ENCODE measurements at regions not wholly inside any gene's neighbourhood (a gene's known extent, or its start where the extent isn't known, plus 50 kb on each side); places are given as distances from the start of the nearest gene placed in this dataset.

DNA sequence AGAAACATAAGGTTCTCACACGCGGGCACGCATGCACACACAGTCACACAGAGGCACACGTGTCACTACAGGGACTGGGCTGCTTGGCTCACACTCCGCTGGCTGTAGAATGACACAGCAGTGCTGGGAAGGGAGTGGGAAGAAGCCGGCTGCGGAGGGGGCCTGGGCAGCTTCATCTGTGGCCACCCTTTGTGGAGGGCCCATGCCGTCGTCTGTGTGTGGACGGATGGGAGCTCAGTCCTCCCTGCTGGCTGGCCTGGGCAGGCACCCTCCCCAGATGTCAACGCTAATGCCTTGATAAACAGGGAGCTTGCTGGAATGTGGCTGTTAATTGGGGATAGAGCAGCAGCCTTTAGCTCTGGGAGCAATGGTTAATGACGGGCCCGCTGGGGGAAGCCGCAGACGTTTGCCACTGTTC lies 621.1 kb downstream of the BCOR start:
- TF ChIP-seq CEBPB (IDR thresholded peaks at IDR 0.05) (no peak), TCF12 (IDR thresholded peaks at IDR 0.05; ENCODE audit: low read depth) (no peak), CREB1 (IDR thresholded peaks at IDR 0.05; ENCODE audit: low read depth) (no peak), ZBTB7A (IDR thresholded peaks at IDR 0.05; ENCODE audit: low read depth) (no peak), NFIC (IDR thresholded peaks at IDR 0.05) (no peak), RAD21 (IDR thresholded peaks at IDR 0.05; ENCODE audit: low read depth) (no peak), TEAD4 (IDR thresholded peaks at IDR 0.05) (no peak), EGR1 (IDR thresholded peaks at IDR 0.05) (no peak), YY1 (IDR thresholded peaks at IDR 0.05; ENCODE audit: low read depth) (no peak)
- TF ChIP-seq, protein P1, sequence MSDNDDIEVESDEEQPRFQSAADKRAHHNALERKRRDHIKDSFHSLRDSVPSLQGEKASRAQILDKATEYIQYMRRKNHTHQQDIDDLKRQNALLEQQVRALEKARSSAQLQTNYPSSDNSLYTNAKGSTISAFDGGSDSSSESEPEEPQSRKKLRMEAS (IDR thresholded peaks at IDR 0.05): no peak
- TF ChIP-seq, protein P2, sequence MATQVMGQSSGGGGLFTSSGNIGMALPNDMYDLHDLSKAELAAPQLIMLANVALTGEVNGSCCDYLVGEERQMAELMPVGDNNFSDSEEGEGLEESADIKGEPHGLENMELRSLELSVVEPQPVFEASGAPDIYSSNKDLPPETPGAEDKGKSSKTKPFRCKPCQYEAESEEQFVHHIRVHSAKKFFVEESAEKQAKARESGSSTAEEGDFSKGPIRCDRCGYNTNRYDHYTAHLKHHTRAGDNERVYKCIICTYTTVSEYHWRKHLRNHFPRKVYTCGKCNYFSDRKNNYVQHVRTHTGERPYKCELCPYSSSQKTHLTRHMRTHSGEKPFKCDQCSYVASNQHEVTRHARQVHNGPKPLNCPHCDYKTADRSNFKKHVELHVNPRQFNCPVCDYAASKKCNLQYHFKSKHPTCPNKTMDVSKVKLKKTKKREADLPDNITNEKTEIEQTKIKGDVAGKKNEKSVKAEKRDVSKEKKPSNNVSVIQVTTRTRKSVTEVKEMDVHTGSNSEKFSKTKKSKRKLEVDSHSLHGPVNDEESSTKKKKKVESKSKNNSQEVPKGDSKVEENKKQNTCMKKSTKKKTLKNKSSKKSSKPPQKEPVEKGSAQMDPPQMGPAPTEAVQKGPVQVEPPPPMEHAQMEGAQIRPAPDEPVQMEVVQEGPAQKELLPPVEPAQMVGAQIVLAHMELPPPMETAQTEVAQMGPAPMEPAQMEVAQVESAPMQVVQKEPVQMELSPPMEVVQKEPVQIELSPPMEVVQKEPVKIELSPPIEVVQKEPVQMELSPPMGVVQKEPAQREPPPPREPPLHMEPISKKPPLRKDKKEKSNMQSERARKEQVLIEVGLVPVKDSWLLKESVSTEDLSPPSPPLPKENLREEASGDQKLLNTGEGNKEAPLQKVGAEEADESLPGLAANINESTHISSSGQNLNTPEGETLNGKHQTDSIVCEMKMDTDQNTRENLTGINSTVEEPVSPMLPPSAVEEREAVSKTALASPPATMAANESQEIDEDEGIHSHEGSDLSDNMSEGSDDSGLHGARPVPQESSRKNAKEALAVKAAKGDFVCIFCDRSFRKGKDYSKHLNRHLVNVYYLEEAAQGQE (IDR thresholded peaks at IDR 0.05; ENCODE audit: low read depth): no peak

DNA sequence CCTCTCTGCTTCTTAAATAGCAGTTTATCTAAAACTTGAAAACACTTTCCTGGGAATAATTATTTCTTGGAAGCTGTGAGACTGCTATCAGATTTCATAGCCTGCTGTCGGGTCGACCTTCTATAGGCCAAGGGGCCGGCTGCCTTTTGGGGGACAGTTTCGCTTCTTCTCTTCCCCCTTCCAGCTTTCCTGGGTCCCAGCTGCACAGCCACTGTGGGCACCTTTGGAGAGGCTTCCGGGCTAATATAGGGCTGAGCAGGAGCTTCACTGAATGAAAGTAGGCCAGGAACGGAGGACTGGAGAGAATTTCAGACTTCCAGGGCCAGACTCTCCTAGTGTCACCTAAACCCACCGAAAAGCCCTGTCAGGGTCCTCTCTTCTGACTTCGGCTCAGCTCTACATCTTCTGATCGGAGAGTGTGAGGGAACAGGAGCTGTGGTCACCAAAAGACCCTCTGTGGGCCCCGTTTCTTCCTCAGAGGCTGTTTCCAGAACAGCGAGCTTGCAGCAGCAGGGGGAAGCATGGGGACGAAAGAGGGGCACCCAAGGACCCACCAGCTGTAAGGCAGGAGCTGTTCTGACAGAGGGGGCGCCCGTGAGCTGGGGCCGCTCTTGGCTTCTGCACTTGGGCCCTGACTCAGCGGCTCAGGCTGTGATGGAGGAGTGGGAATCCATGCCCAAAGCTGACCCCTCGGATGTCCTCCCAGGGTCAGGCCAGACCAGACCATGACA lies 620.6 kb downstream of the BCOR start:
- TF ChIP-seq NFIC (IDR thresholded peaks at IDR 0.05) (no peak), RAD21 (IDR thresholded peaks at IDR 0.05; ENCODE audit: low read depth) (no peak), CREB1 (IDR thresholded peaks at IDR 0.05; ENCODE audit: low read depth) (no peak), CEBPB (IDR thresholded peaks at IDR 0.05) (no peak), ZBTB7A (IDR thresholded peaks at IDR 0.05; ENCODE audit: low read depth) (no peak), TEAD4 (IDR thresholded peaks at IDR 0.05) (no peak), YY1 (IDR thresholded peaks at IDR 0.05; ENCODE audit: low read depth) (no peak), FOXM1 (IDR thresholded peaks at IDR 0.05; ENCODE audit: borderline replicate concordance, low read depth) (no peak), TCF12 (IDR thresholded peaks at IDR 0.05; ENCODE audit: low read depth) (no peak), EP300 (IDR thresholded peaks at IDR 0.05; ENCODE audit: borderline replicate concordance) (no peak), TAF1 (IDR thresholded peaks at IDR 0.05; ENCODE audit: low read depth) (no peak), EGR1 (IDR thresholded peaks at IDR 0.05) (no peak)
- TF ChIP-seq, protein P1 (IDR thresholded peaks at IDR 0.05): no peak
- TF ChIP-seq, protein P3, sequence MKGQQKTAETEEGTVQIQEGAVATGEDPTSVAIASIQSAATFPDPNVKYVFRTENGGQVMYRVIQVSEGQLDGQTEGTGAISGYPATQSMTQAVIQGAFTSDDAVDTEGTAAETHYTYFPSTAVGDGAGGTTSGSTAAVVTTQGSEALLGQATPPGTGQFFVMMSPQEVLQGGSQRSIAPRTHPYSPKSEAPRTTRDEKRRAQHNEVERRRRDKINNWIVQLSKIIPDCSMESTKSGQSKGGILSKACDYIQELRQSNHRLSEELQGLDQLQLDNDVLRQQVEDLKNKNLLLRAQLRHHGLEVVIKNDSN (IDR thresholded peaks at IDR 0.05): no peak
- TF ChIP-seq, protein P2 (IDR thresholded peaks at IDR 0.05; ENCODE audit: low read depth): no peak

DNA sequence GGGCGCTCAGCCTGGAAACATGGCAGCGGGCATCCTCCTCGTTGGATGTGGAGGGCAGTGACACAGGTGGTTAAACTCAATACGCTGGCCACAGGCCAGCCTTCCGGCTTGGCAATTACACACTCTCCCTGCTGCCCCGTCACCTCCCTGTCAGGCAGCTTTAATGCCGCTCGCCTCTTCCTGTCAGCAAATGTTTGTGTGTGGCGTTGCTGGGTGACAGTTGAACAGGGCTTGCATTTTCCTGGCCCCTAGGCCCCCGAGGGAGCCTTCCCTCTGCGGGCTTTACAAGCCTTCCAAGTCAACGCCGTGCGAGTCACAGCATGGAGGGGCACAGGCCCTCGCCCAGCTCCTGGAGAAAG lies 620.0 kb downstream of the BCOR start:
- no peak for TF ChIP-seq CREB1 (IDR thresholded peaks at IDR 0.05; ENCODE audit: low read depth)
- TF ChIP-seq EP300 (IDR thresholded peaks at IDR 0.05; ENCODE audit: borderline replicate concordance): no peak
- TF ChIP-seq, protein P1 (IDR thresholded peaks at IDR 0.05): no peak
- no peak for TF ChIP-seq ZBTB7A (IDR thresholded peaks at IDR 0.05; ENCODE audit: low read depth)
- TF ChIP-seq YY1 (IDR thresholded peaks at IDR 0.05; ENCODE audit: low read depth): no peak
- TF ChIP-seq, protein P2 (IDR thresholded peaks at IDR 0.05; ENCODE audit: low read depth): no peak
- no peak for TF ChIP-seq RAD21 (IDR thresholded peaks at IDR 0.05; ENCODE audit: low read depth)
- TF ChIP-seq EGR1 (IDR thresholded peaks at IDR 0.05): no peak
- no peak for TF ChIP-seq TCF12 (IDR thresholded peaks at IDR 0.05; ENCODE audit: low read depth)
- no peak for TF ChIP-seq FOXM1 (IDR thresholded peaks at IDR 0.05; ENCODE audit: borderline replicate concordance, low read depth)
- no peak for TF ChIP-seq TEAD4 (IDR thresholded peaks at IDR 0.05)
- TF ChIP-seq, protein P3 (IDR thresholded peaks at IDR 0.05): no peak
- TF ChIP-seq TAF1 (IDR thresholded peaks at IDR 0.05; ENCODE audit: low read depth): no peak

DNA sequence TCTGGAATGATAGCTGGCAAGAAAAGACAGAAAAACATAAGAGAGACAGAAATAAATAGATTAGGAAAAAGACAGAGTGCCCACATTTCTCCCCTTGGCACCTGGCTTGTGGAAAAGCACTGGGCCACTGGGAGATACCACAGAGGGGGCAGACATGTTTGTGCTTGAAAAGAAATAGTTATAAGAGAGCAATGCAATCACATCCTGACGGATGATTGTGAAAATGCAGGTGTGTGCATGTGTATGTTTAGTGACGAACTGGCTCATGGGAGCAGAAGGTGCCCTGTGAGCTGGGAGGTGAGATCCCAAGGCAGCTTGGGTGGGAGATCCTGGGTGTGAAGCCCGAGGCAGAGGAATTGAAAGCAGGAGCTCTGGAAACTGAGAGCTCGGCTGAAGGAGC lies 617.9 kb downstream of the BCOR start:
- TF ChIP-seq, protein P1 (IDR thresholded peaks at IDR 0.05): no peak
- TF ChIP-seq TAF1 (IDR thresholded peaks at IDR 0.05; ENCODE audit: low read depth) (no peak), EGR1 (IDR thresholded peaks at IDR 0.05) (no peak), FOXM1 (IDR thresholded peaks at IDR 0.05; ENCODE audit: borderline replicate concordance, low read depth) (no peak), TEAD4 (IDR thresholded peaks at IDR 0.05) (no peak), TCF12 (IDR thresholded peaks at IDR 0.05; ENCODE audit: low read depth) (no peak), EP300 (IDR thresholded peaks at IDR 0.05; ENCODE audit: borderline replicate concordance) (no peak), ZBTB7A (IDR thresholded peaks at IDR 0.05; ENCODE audit: low read depth) (no peak), RAD21 (IDR thresholded peaks at IDR 0.05; ENCODE audit: low read depth) (no peak), NFIC (IDR thresholded peaks at IDR 0.05) (no peak), CEBPB (IDR thresholded peaks at IDR 0.05) (no peak), CREB1 (IDR thresholded peaks at IDR 0.05; ENCODE audit: low read depth) (no peak), YY1 (IDR thresholded peaks at IDR 0.05; ENCODE audit: low read depth) (no peak)
- TF ChIP-seq, protein P3 (IDR thresholded peaks at IDR 0.05): no peak
- TF ChIP-seq, protein P2 (IDR thresholded peaks at IDR 0.05; ENCODE audit: low read depth): no peak

Measured in Ishikawa (cell line).